ENCODE measurements at regions not wholly inside any gene's neighbourhood (a gene's known extent, or its start where the extent isn't known, plus 50 kb on each side); places are given as distances from the start of the nearest gene placed in this dataset.

DNA sequence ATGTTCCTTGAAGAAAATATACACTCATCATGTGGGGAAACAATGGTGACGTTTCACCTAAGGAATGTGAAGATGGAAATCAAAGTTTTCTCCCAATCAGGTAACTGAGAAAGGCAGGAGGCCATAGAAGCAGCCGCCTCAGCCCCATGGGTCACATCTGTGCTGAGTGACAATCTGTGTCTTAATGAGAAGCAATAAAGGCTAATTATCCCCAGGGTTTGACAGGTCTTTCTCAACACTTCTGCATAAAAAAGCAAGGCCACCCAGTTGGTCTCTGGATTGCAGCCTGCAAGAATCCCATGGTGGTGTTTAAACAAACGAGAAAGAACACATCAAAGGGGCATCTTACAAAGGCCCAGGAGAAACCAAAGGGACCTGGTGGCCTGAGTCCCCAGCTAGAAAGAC is 91.1 kb upstream of the TNS3 start:
- TF ChIP-seq, protein P1, sequence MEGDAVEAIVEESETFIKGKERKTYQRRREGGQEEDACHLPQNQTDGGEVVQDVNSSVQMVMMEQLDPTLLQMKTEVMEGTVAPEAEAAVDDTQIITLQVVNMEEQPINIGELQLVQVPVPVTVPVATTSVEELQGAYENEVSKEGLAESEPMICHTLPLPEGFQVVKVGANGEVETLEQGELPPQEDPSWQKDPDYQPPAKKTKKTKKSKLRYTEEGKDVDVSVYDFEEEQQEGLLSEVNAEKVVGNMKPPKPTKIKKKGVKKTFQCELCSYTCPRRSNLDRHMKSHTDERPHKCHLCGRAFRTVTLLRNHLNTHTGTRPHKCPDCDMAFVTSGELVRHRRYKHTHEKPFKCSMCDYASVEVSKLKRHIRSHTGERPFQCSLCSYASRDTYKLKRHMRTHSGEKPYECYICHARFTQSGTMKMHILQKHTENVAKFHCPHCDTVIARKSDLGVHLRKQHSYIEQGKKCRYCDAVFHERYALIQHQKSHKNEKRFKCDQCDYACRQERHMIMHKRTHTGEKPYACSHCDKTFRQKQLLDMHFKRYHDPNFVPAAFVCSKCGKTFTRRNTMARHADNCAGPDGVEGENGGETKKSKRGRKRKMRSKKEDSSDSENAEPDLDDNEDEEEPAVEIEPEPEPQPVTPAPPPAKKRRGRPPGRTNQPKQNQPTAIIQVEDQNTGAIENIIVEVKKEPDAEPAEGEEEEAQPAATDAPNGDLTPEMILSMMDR (IDR thresholded peaks at IDR 0.05), result no peak
- no peak for TF ChIP-seq POLR2A (IDR thresholded peaks at IDR 0.05)

Data from lower leg skin (tissue), 3 donors.